Kidney (tissue), 13 donors: ENCODE measurements at regions not wholly inside any gene's neighbourhood (a gene's known extent, or its start where the extent isn't known, plus 50 kb on each side); places are given as distances from the start of the nearest gene placed in this dataset.

ENCODE experiments used
- DNase-seq, 5 donors: peaks; one replicate each; pipeline ENCODE4 v3.0.0-alpha.2; 2013 to 2020
- FAIRE-seq: peaks from 2 replicates; lab custom pipeline; 2012; peaks lifted over from hg19 to GRCh38; lab: Jason Lieb, UNC
- H3K27ac ChIP-seq, 2 donors: one replicate each; pipeline ENCODE4 v1.7.0; 2013; ENCODE audit warnings: low read depth in 2 of 2, low read length in 2 of 2, inconsistent platforms in 1 of 2
- H3K27me3 ChIP-seq: one replicate; pipeline ENCODE4 v1.7.1; 2013; ENCODE audit warnings: low read length, inconsistent platforms; ENCODE audit not compliant: control insufficient read depth, insufficient read depth
- H3K36me3 ChIP-seq, 3 donors: one replicate each; pipeline versions ENCODE4 v1.7.0 to v1.7.1; 2013; ENCODE audit warnings: low read length in 3 of 3, control low read depth in 1 of 3, inconsistent platforms in 1 of 3; ENCODE audit not compliant: insufficient read depth in 3 of 3, control insufficient read depth in 2 of 3
- H3K4me1 ChIP-seq, 3 donors: one replicate each; pipeline versions ENCODE4 v1.7.0 to v1.7.1; 2013; ENCODE audit warnings: low read length in 3 of 3, inconsistent platforms in 1 of 3, low read depth in 1 of 3; ENCODE audit not compliant: control insufficient read depth in 2 of 3, insufficient read depth in 2 of 3
- H3K4me3 ChIP-seq, 3 donors: one replicate each; pipeline versions ENCODE4 v1.7.0 to v1.8.1; 2013; ENCODE audit warnings: low read length in 3 of 3, control low read depth in 1 of 3, inconsistent platforms in 1 of 3
- H3K9ac ChIP-seq, 3 donors: one replicate each; pipeline versions ENCODE4 v1.7.0 to v1.7.1; 2013; ENCODE audit warnings: low read length in 3 of 3, control low read depth in 1 of 3, inconsistent platforms in 1 of 3
- H3K9me3 ChIP-seq, 3 donors: one replicate each; pipeline versions ENCODE4 v1.7.0 to v1.7.1; 2013; ENCODE audit warnings: low read length in 3 of 3, control low read depth in 1 of 3, inconsistent platforms in 1 of 3; ENCODE audit not compliant: control insufficient read depth in 2 of 3, insufficient read depth in 1 of 3
- intact Hi-C: fragments of 100-400 bp; cut with DNase I; formaldehyde crosslinking; loops from one replicate; pipeline ENCODE4 v1.11.1; 2022
- TF ChIP-seq, protein P1 (sequence below): IDR thresholded peaks from 3 replicates; pipeline ENCODE4 v1.5.1; 2012; ENCODE audit warnings: mild to moderate bottlenecking, moderate library complexity, borderline replicate concordance; ENCODE audit not compliant: insufficient read depth; ENCODE audit errors: extremely low read depth
- donor health status: control.
- donor health status: control.
- donor health status: control.
- donor health status: control.
- donor health status: control.
- donor health status: DM: yes; HTN: yes; CAD: no.
- donor health status: Normal renal cell carcinoma (clear cell type).

DNA sequence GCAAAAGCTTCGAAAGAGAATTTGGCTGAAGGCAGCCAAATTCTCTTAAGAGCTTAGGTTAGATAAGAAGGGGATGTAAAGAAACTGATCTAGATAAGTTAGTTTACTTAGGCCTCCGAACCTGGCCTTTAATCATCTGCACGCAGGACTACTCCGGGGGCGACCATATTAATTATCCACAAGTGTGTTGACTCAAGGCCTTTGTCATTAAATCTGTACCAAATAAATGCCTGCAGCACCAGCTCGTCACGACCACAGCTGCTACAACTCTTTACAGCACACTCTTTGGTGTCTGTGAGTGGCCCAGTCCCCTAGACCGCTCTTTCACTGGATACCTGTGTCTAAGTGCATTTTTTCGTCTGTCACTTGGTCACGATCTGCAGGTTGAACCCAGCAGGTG, 69.8 kb upstream of the LSM8 start:
- TF ChIP-seq, protein P1, sequence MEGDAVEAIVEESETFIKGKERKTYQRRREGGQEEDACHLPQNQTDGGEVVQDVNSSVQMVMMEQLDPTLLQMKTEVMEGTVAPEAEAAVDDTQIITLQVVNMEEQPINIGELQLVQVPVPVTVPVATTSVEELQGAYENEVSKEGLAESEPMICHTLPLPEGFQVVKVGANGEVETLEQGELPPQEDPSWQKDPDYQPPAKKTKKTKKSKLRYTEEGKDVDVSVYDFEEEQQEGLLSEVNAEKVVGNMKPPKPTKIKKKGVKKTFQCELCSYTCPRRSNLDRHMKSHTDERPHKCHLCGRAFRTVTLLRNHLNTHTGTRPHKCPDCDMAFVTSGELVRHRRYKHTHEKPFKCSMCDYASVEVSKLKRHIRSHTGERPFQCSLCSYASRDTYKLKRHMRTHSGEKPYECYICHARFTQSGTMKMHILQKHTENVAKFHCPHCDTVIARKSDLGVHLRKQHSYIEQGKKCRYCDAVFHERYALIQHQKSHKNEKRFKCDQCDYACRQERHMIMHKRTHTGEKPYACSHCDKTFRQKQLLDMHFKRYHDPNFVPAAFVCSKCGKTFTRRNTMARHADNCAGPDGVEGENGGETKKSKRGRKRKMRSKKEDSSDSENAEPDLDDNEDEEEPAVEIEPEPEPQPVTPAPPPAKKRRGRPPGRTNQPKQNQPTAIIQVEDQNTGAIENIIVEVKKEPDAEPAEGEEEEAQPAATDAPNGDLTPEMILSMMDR, result no peak
- DNase-seq, result no peak
- Histone ChIP-seq H3K4me1 (no peaks in the 10 kb centered on the region), H3K36me3 (no peaks in the 10 kb centered on the region), H3K9ac (no peak overlapping the region), H3K4me3 (no peak overlapping the region), H3K9me3 (peaks cover 0 to 11% (median 0%) of the 10 kb centered on the region in 3 donors), H3K27ac (no peak overlapping the region), H3K27me3 (no peaks in the 10 kb centered on the region)
- FAIRE-seq, result no peak
- intact Hi-C loops, result no loop called here

- DNase-seq (no peak), FAIRE-seq (no peak)
- Histone ChIP-seq H3K27ac (no peak overlapping the region), H3K9me3 (peaks cover 0 to 2% (median 0%) of the 10 kb centered on the region in 3 donors), H3K9ac (no peak overlapping the region), H3K27me3 (no peaks in the 10 kb centered on the region), H3K4me1 (no peaks in the 10 kb centered on the region), H3K36me3 (no peaks in the 10 kb centered on the region), H3K4me3 (no peak overlapping the region)
- intact Hi-C loops, result no loop called here
- TF ChIP-seq, protein P1, result no peak
Observed at GRCh38 chr7:118129041-118129795, 54.7 kb upstream of the LSM8 start.

DNA sequence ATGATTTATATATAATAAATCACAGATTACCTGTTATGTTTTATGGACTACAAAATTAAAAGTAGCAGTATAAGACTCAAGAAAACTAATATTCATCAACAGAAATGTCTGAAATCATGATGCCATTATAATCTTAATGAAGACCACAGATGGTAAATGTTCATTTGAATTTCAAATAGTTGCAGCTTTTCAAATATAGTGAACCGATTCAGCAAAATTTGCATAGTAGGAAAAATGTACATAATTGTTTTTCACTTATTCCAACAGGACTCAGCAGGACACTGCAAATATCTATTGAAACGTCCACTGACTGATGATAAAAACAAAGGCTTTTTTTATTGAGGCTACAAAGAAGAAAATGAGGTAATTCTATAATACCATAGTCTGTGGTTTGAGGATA, 51.2 kb upstream of the LSM8 start:
- H3K9me3 ChIP-seq, result no peaks in the 10 kb centered on the region
- TF ChIP-seq, protein P1, result no peak
- intact Hi-C loops, result no loop called here
- H3K36me3 ChIP-seq, result no peaks in the 10 kb centered on the region
- FAIRE-seq, result no peak
- H3K27me3 ChIP-seq, result no peaks in the 10 kb centered on the region
- no peak overlapping the region for H3K9ac ChIP-seq
- no peaks in the 10 kb centered on the region for H3K4me1 ChIP-seq
- no peak overlapping the region for H3K27ac ChIP-seq
- no peak for DNase-seq
- no peak overlapping the region for H3K4me3 ChIP-seq
